GM13976 (cell line): ENCODE measurements at regions not wholly inside any gene's neighbourhood (a gene's known extent, or its start where the extent isn't known, plus 50 kb on each side); places are given as distances from the start of the nearest gene placed in this dataset.

Experiments
- DNase-seq: peaks from one replicate; pipeline ENCODE4 v3.0.0; 2012; ENCODE audit warnings: low spot score
- CTCF ChIP-seq: IDR thresholded peaks from 2 replicates; pipeline ENCODE4 v1.5.1; 2012; ENCODE audit warnings: borderline replicate concordance, mild to moderate bottlenecking; ENCODE audit not compliant: insufficient read depth; ENCODE audit errors: extremely low read depth, missing control alignments, control extremely low read depth
- in situ Hi-C: fragments of 300-500 bp; cut with MboI; formaldehyde crosslinking; loops from one replicate; pipeline ENCODE4 v1.12.0; 2022; ENCODE audit warnings: low sequenced_read_pairs, mixed read lengths, inconsistent platforms; ENCODE audit not compliant: unreplicated experiment

- DNase-seq: no peak
- in situ Hi-C loops: no loop called here
- TF ChIP-seq CTCF: no peak
Measured at GRCh38 chr18:75574187-75574586, 146.7 kb upstream of the SMIM21 start.

GRCh38 chr18:75563150-75563549 lies 135.6 kb upstream of the SMIM21 start:
- DNase-seq: no peak
- in situ Hi-C loops: no loop called here
- no peak for TF ChIP-seq CTCF

GRCh38 chr18:75562216-75562615 lies 134.7 kb upstream of the SMIM21 start:
- no peak for TF ChIP-seq CTCF
- no peak for DNase-seq
- in situ Hi-C loops: no loop called here

DNA sequence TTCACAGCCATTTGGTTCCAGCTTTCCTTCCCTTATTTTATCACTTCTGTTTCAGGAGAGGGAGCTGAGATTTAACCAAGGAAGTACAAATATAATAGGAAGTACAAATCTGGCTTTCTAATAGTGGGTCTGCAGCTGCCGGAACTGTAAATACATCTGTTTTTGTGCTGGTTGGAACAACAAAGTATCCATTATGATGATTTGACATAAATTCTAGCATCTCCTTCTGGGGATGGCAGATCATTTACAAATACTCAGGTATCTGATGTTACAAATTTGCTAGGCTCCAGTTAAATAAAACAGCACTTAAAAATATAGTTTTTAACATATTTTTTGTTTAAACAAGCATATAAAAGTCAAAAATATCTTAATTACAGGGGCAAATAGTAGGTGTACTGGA lies 131.3 kb upstream of the SMIM21 start:
- in situ Hi-C loops: no loop called here
- no peak for DNase-seq
- TF ChIP-seq CTCF: no peak

DNA sequence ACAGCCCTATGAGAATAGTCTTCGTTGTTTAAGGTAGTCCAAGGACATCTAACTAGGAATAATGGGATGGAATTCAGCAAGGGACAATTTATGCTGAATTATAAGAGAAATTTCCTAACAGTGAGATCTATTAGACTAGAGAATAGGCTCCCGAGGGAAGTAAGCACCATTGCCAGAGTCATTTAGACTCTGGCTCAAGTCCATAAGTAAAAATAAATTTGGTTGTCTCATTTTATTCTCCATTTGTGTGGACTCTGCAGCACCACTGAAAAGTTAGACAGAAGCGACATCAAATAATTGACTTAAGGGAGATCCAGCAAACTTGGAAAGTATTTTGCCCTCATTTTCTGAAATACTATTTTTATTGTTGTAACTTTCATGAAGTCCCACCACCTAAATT lies 129.3 kb upstream of the SMIM21 start:
- in situ Hi-C loops: no loop called here

DNA sequence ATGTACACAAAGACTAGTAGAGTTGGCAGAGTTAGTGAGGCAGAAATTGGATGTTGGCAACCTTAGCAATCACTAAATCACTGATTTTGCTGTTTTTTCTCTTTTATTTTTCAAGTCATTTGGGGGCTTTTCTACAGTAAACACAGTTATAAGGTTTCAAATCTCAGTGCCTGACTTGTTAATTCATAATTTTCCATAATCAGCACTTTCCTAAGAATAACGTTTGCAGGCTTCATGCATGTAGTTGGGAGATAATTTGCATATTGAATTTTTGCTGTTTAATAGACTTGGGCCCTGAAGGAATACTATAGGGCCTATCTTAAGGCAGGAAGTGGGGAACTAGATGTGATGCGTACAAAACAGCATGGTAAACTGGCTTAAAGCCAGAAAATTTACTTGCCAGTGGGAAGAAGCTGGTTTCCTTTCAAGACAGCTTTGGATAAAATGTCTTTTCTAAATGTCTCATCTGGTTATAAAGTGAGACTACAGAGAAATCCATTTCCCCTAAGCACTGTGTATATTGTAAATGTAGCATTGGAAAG lies 127.2 kb upstream of the SMIM21 start:
- TF ChIP-seq CTCF: no peak
- no peak for DNase-seq
- in situ Hi-C loops: no loop called here

More for the DNA sequence above, 129.3 kb upstream of the SMIM21 start:
- TF ChIP-seq CTCF: no peak
- no peak for DNase-seq

DNA sequence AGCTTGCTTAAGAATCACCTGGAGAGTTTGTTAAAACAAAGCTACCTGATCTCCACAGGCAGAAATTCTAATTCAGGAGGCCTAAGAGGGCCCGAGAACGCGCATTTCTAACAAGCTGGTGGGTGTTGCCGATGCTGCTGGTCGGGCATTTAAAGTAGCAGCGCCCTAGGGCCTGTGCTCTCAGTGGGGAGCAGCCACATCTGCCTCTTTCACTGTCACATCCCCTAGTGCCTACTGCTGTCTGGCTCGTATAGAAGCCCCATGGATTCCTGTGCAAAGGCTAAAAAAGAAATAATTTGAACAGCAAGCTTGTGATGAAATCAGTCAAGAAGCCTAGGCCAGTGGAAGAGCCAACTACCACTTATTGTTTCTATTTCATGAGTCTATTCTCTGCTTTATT lies 126.7 kb upstream of the SMIM21 start:
- no peak for TF ChIP-seq CTCF
- in situ Hi-C loops: no loop called here

More for the DNA sequence above, 126.7 kb upstream of the SMIM21 start:
- DNase-seq: no peak
